Breast epithelium (tissue), 3 donors: ENCODE measurements at regions not wholly inside any gene's neighbourhood (a gene's known extent, or its start where the extent isn't known, plus 50 kb on each side); places are given as distances from the start of the nearest gene placed in this dataset.

Experiments
- POLR2A ChIP-seq: fragments of 450-650 bp; IDR thresholded peaks from one replicate; pipeline ENCODE4 v1.6.1; 2016; ENCODE audit warnings: antibody characterized with exemption, mild to moderate bottlenecking, moderate library complexity
- TF ChIP-seq, protein P1 (sequence below), 3 donors: fragments of 450-650 bp; IDR thresholded peaks; one replicate each; pipeline ENCODE4 v1.5.1; 2016 to 2017; ENCODE audit warnings: antibody characterized with exemption in 3 of 3, mild to moderate bottlenecking in 3 of 3, moderate library complexity in 3 of 3

DNA sequence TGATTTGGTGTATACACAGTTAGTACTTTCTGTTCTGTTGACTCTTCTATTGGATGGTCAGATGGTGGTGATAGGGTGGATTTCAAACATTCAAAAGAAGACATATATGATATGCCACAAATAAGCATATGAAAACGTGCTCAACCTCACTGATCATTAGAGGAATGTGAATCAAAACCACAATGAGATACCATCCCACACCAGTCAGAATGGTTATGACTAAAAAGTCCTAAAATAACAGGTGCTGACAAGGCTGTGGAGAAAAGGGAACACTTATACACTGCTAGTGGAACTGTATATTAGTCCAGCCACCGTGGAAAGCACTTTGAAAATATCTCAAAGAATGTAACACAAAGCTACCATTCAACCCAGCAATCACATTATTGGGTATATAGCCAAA lies 425.5 kb downstream of the C12orf50 start:
- TF ChIP-seq, protein P1, sequence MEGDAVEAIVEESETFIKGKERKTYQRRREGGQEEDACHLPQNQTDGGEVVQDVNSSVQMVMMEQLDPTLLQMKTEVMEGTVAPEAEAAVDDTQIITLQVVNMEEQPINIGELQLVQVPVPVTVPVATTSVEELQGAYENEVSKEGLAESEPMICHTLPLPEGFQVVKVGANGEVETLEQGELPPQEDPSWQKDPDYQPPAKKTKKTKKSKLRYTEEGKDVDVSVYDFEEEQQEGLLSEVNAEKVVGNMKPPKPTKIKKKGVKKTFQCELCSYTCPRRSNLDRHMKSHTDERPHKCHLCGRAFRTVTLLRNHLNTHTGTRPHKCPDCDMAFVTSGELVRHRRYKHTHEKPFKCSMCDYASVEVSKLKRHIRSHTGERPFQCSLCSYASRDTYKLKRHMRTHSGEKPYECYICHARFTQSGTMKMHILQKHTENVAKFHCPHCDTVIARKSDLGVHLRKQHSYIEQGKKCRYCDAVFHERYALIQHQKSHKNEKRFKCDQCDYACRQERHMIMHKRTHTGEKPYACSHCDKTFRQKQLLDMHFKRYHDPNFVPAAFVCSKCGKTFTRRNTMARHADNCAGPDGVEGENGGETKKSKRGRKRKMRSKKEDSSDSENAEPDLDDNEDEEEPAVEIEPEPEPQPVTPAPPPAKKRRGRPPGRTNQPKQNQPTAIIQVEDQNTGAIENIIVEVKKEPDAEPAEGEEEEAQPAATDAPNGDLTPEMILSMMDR (IDR thresholded peaks at IDR 0.05), result no peak
- TF ChIP-seq POLR2A, result no peak
